ENCODE measurements at regions not wholly inside any gene's neighbourhood (a gene's known extent, or its start where the extent isn't known, plus 50 kb on each side); places are given as distances from the start of the nearest gene placed in this dataset.

- DNase-seq = no peak
Measured at GRCh38 chr2:121125350-121125749, 159.7 kb downstream of the TFCP2L1 start.

- DNase-seq = no peak
Measured at GRCh38 chr2:121128741-121129659, 156.0 kb downstream of the TFCP2L1 start.

- no peak for DNase-seq
Measured at GRCh38 chr2:121129692-121130091, 155.3 kb downstream of the TFCP2L1 start.

- no peak for DNase-seq
Measured at GRCh38 chr2:121130301-121130850, 154.6 kb downstream of the TFCP2L1 start.

- DNase-seq = no peak
Measured at GRCh38 chr2:121131375-121131774, 153.6 kb downstream of the TFCP2L1 start.

GRCh38 chr2:121132054-121132761, 152.8 kb downstream of the TFCP2L1 start:
- DNase-seq = no peak

GRCh38 chr2:121132762-121133107, 152.3 kb downstream of the TFCP2L1 start:
- no peak for DNase-seq

- no peak for DNase-seq
Measured at GRCh38 chr2:121133551-121134319, 151.3 kb downstream of the TFCP2L1 start.

GRCh38 chr2:121134728-121135127, 150.3 kb downstream of the TFCP2L1 start:
- no peak for DNase-seq

- DNase-seq = no peak
Measured at GRCh38 chr2:121135168-121135853, 149.7 kb downstream of the TFCP2L1 start.

GRCh38 chr2:121136323-121136722, 148.7 kb downstream of the TFCP2L1 start:
- no peak for DNase-seq

- DNase-seq = no peak
Measured at GRCh38 chr2:121137571-121137970, 147.4 kb downstream of the TFCP2L1 start.

- no peak for DNase-seq
Measured at GRCh38 chr2:121140734-121141133, 144.3 kb downstream of the TFCP2L1 start.

- DNase-seq = no peak
Measured at GRCh38 chr2:121142452-121142851, 142.6 kb downstream of the TFCP2L1 start.

- no peak for DNase-seq
Measured at GRCh38 chr2:121144111-121144510, 140.9 kb downstream of the TFCP2L1 start.

- DNase-seq = no peak
Measured at GRCh38 chr2:121146630-121147029, 138.4 kb downstream of the TFCP2L1 start.

- no peak for DNase-seq
Measured at GRCh38 chr2:121147766-121148165, 137.2 kb downstream of the TFCP2L1 start.

GRCh38 chr2:121148481-121148880, 136.5 kb downstream of the TFCP2L1 start:
- no peak for DNase-seq

GRCh38 chr2:121149384-121149783, 135.6 kb downstream of the TFCP2L1 start:
- no peak for DNase-seq

- DNase-seq = no peak
Measured at GRCh38 chr2:121150126-121150525, 134.9 kb downstream of the TFCP2L1 start.

- no peak for DNase-seq
Measured at GRCh38 chr2:121150713-121151112, 134.3 kb downstream of the TFCP2L1 start.

- no peak for DNase-seq
Measured at GRCh38 chr2:121151311-121152109, 133.5 kb downstream of the TFCP2L1 start.
